Cardiac muscle cell (in vitro differentiated cells and primary cell): ENCODE measurements at regions not wholly inside any gene's neighbourhood (a gene's known extent, or its start where the extent isn't known, plus 50 kb on each side); places are given as distances from the start of the nearest gene placed in this dataset.

Source experiments
- DNase-seq, 2 donors: peaks; one replicate each; pipeline versions ENCODE4 v3.0.0 to v3.0.0-alpha.2; 2010 to 2017; ENCODE audit warnings: low read depth in 1 of 2, low spot score in 1 of 2
- H3K27ac ChIP-seq: fragments of 200-600 bp; sonication (generic); 2 replicates; pipeline ENCODE4 v1.5.1; 2016
- H3K27me3 ChIP-seq: fragments of 200-600 bp; sonication (generic); 2 replicates; pipeline ENCODE4 v1.6.0; 2016; ENCODE audit warnings: control low read depth
- H3K36me3 ChIP-seq: fragments of 200-600 bp; sonication (generic); 2 replicates; pipeline ENCODE4 v1.5.1; 2016; ENCODE audit warnings: control low read depth
- H3K4me1 ChIP-seq: fragments of 200-600 bp; sonication (generic); 2 replicates; pipeline ENCODE4 v1.8.1; 2017; ENCODE audit warnings: low read depth, mild to moderate bottlenecking, mixed run types
- H3K4me3 ChIP-seq: fragments of 200-600 bp; sonication (generic); 2 replicates; pipeline ENCODE4 v1.5.1; 2016; ENCODE audit warnings: mild to moderate bottlenecking
- H3K9me3 ChIP-seq: fragments of 200-600 bp; sonication (generic); 2 replicates; pipeline ENCODE4 v1.5.1; 2017; ENCODE audit warnings: low read depth, mild to moderate bottlenecking, control low read depth
- TF ChIP-seq, protein P1 (sequence below): IDR thresholded peaks from 2 replicates; pipeline ENCODE4 v1.5.1; 2012; ENCODE audit warnings: low read depth, mild to moderate bottlenecking, low read length

DNA sequence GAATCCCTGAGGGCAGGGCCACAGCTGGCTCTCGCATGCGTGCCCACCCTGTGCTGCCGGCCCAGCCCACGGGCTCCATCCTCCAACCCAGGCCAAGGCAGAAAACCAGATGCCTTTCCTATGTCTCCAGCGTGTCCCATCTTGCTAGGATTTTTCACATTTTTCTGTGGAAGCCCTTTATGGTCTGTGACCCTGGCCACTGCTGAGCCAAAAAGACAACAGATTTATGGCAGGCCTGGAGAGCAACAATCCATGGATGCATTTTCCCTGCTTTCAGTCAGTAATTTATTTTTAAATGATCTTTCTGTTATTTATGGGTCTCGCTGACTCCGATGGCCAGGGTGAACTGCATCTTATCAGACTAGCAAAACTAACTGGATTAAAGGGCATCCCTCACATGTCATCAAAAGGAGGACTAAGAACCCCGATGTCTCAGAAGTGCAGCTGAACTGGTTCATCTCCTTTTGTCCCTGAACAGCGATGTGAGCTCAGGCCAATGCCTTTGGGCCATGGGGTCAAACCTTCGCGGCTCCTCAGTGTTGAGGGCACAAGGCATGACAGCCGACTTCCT, 346.0 kb downstream of the CYRIA start:
- Histone ChIP-seq H3K27ac (no peak overlapping the region), H3K36me3 (no peaks in the 10 kb centered on the region), H3K27me3 (no peaks in the 10 kb centered on the region), H3K4me1 (peaks cover 45% of the 10 kb centered on the region), H3K4me3 (no peak overlapping the region), H3K9me3 (no peaks in the 10 kb centered on the region)
- TF ChIP-seq, protein P1, sequence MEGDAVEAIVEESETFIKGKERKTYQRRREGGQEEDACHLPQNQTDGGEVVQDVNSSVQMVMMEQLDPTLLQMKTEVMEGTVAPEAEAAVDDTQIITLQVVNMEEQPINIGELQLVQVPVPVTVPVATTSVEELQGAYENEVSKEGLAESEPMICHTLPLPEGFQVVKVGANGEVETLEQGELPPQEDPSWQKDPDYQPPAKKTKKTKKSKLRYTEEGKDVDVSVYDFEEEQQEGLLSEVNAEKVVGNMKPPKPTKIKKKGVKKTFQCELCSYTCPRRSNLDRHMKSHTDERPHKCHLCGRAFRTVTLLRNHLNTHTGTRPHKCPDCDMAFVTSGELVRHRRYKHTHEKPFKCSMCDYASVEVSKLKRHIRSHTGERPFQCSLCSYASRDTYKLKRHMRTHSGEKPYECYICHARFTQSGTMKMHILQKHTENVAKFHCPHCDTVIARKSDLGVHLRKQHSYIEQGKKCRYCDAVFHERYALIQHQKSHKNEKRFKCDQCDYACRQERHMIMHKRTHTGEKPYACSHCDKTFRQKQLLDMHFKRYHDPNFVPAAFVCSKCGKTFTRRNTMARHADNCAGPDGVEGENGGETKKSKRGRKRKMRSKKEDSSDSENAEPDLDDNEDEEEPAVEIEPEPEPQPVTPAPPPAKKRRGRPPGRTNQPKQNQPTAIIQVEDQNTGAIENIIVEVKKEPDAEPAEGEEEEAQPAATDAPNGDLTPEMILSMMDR: no peak
- DNase-seq: no peak

DNA sequence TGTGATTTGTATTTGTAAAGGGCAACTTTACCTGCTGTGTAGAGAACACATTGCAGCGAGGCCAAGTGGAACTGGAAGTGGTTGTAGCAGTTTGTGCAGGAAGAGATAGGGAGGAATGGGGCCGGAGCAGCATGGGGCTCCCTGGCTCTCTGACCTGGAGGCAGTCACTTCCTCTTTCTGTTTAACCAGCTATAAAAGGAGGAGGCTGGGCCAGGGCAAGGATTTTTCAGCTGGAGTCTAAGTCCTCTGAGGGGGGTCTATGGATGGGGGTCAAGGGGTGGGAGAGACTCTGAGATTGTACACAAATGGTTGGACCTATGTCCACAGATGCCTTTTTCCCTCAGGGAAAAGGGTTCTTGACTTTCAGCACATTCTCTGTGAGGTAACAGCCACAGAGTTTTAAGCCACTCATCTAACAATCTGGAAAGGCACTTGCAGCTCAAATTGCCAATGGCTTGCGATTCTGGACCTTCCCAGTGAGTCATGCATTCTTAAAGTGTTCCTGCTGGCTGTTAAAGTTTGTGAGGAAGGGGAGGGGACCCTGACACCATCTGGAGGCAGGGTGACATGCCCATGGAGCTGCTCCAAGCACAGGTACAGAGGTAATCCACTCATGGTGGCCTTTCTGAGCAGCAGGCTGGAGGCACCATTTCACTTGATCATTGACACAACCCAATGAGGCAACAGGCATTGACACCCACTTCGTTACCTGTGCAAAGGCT, 347.0 kb downstream of the CYRIA start:
- TF ChIP-seq, protein P1: no peak
- no peak for DNase-seq
- peaks cover 45% of the 10 kb centered on the region for H3K4me1 ChIP-seq
- no peaks in the 10 kb centered on the region for H3K9me3 ChIP-seq
- H3K27me3 ChIP-seq: no peaks in the 10 kb centered on the region
- H3K27ac ChIP-seq: peak overlapping the region; percentile 60
- no peak overlapping the region for H3K4me3 ChIP-seq
- H3K36me3 ChIP-seq: no peaks in the 10 kb centered on the region

DNA sequence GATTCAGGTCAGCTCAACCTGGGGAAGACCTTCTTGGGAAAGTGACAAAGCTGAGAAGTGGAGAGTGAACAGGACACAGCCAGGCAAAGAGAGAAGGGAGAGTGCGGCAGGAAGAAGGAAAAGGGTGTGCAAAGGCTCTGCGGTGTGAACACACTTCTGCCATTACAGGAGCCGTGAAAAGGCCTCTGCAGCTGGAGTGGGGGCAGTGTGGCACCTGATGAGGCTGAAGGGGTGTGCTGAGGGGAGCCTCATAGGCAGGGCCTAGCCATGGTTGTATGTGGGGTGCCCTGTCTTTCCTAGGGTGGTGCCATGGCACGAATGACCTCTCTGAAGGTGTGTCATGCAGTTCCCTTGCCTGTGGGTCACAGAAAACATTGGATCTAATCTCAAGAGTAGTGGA, 347.6 kb downstream of the CYRIA start:
- TF ChIP-seq, protein P1: no peak
- Histone ChIP-seq H3K36me3 (no peaks in the 10 kb centered on the region), H3K9me3 (no peaks in the 10 kb centered on the region), H3K4me1 (peaks cover 45% of the 10 kb centered on the region), H3K27ac (peak overlapping the region; percentile 60), H3K4me3 (no peak overlapping the region), H3K27me3 (no peaks in the 10 kb centered on the region)
- no peak for DNase-seq

DNA sequence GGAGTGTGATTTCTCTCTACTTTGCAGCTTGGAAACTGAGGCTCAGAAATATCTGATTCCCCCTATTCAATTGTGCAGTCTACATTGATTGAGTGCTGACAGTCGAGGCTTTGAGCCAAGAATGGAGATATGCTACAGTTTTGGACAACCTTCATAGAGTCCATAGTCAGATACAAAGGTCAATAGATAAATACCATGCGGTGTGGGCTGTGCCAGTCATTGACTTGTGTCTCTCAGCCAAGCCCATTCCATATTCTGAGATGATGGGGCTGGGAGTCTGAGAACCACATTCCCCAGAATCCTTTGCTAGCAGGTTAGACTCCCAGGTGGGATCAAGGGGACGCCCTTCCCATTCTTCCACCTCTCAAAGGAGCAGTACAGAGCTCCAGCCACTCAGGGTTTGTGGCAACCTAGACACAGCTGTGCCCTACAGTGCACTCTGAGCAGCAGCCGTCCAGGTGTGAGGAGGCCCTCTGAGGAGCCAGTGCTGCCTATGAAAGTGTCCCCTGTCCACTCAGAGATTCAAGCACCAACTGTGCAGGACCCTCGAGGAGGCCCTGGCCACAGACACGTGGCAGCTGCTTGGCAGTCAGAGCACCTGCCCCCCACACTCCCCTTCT, 348.3 kb downstream of the CYRIA start:
- TF ChIP-seq, protein P1: no peak
- no peaks in the 10 kb centered on the region for H3K9me3 ChIP-seq
- peaks cover 45% of the 10 kb centered on the region for H3K4me1 ChIP-seq
- no peak for DNase-seq
- no peak overlapping the region for H3K4me3 ChIP-seq
- H3K27ac ChIP-seq: peak overlapping the region; percentile 54
- H3K36me3 ChIP-seq: no peaks in the 10 kb centered on the region
- no peaks in the 10 kb centered on the region for H3K27me3 ChIP-seq

DNA sequence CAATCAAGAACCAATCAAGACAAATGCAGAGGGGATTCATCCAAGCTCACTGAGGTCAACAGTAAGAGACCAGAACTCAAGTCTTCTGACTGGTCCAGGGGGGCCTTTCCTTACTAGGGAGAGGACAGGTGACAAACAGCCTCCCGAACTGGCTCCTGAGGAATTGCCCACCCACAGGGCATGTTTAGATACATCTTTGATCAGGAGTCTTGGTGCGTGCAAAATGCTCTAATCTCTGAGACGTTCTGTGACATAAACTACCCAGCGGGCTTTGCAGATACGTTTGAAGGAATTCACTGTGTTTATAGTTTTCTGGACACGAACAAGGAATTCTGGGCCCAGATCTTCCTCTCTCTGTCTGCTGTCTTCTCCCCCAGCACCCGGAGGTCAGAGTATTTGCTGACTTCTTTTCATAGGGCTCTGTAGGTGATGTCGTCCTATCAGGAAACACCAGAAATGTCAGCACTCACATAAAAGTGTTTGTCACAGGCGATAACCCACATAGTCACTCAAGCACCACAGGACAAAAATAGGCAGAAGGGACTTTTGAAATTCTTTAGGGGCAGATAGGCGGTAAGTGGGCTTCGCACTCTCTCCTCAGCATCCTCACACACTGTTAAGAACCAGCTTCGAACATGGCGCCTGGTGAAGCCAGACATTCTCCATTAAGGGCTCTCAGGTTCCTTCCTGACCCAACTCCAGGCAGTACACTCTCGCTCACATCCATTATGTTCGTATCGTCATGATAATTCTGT, 349.0 kb downstream of the CYRIA start:
- Histone ChIP-seq H3K4me3 (no peak overlapping the region), H3K36me3 (no peaks in the 10 kb centered on the region), H3K27ac (peak overlapping the region; percentile 54), H3K27me3 (no peaks in the 10 kb centered on the region), H3K4me1 (peaks cover 45% of the 10 kb centered on the region), H3K9me3 (no peaks in the 10 kb centered on the region)
- DNase-seq: peak in 1 of 2 donors; percentile 87
- TF ChIP-seq, protein P1: no peak
